Skeletal muscle satellite cell (primary cell): ENCODE measurements at regions not wholly inside any gene's neighbourhood (a gene's known extent, or its start where the extent isn't known, plus 50 kb on each side); places are given as distances from the start of the nearest gene placed in this dataset.
"Not testable (repeated sequence)": the region's sequence is repeated elsewhere in the genome, so short reads cannot be mapped to it uniquely, and the experiment has no call there.

Experiments
- H3K27me3 ChIP-seq: 2 replicates; pipeline ENCODE4 v1.7.0; 2013; ENCODE audit warnings: low read length; ENCODE audit not compliant: control insufficient read depth, insufficient read depth
- H3K36me3 ChIP-seq: 2 replicates; pipeline ENCODE4 v1.7.0; 2013; ENCODE audit warnings: mild to moderate bottlenecking, control low read depth, low read length; ENCODE audit not compliant: insufficient read depth
- H3K4me1 ChIP-seq: 2 replicates; pipeline ENCODE4 v1.7.0; 2013; ENCODE audit warnings: low read length; ENCODE audit not compliant: control insufficient read depth, insufficient read depth
- H3K4me2 ChIP-seq: 2 replicates; pipeline ENCODE4 v1.7.0; 2013; ENCODE audit warnings: mild to moderate bottlenecking, low read length
- H3K4me3 ChIP-seq: 2 replicates; pipeline ENCODE4 v1.7.0; 2013; ENCODE audit warnings: low read length
- H3K9ac ChIP-seq: 2 replicates; pipeline ENCODE4 v1.7.0; 2013; ENCODE audit warnings: mild to moderate bottlenecking, low read depth, low read length, moderate library complexity
- H3K9me3 ChIP-seq: replicated peaks from 2 replicates; pipeline ENCODE4 v1.7.0; 2013; ENCODE audit warnings: mild to moderate bottlenecking, control low read depth, low read length

- no peaks in the 10 kb centered on the region for H3K36me3 ChIP-seq
- no peaks in the 10 kb centered on the region for H3K27me3 ChIP-seq
- H3K4me1 ChIP-seq: no peaks in the 10 kb centered on the region
- peaks cover 3% of the 10 kb centered on the region for H3K9me3 ChIP-seq
- no peak overlapping the region for H3K9ac ChIP-seq
- no peak overlapping the region for H3K4me2 ChIP-seq
- H3K4me3 ChIP-seq: no peak overlapping the region
Observed at GRCh38 chrX:144494074-144494473, 610.2 kb downstream of the UBE2NL start.

DNA sequence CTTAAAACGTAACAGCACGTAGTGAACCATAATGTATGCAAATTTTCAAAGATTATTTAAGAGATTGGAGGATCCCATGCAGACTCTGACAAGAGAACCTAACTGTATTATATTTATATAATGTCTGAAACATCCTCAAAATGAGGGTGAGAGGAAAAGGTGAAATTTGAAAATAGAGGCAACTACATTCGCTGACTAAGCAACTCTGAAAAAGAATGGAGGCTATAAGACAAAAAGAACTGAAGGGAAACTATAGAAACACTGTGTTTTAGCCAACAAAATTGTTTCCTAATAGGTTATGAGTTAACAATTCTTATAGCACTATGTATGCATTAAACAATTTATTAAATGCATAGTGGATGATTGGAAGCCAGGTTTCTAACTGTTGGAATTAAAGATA, 648.0 kb downstream of the UBE2NL start:
- Histone ChIP-seq H3K4me3 (no peak overlapping the region), H3K4me1 (no peaks in the 10 kb centered on the region), H3K27me3 (no peaks in the 10 kb centered on the region), H3K9me3 (no peaks in the 10 kb centered on the region), H3K4me2 (no peak overlapping the region), H3K9ac (no peak overlapping the region), H3K36me3 (no peaks in the 10 kb centered on the region)

DNA sequence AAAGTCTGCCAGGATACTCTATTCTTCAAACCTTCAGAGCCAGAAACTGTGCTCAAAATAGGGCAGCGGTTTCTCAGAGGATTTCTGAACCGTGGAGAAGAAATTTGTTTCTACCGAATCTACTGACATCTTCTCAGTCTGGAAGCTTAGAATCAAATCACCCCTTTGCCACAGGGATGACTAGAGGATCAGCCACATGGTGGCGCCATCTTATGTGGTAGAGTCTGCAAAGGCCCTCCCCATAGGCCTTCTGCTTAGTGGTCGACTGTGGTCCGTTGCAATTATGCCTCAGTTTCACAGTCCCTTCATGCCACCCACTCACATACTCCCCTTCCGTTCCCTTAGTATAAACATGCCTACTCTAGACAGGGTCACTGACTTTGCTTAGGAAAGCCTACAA, 680.7 kb upstream of the SPANXN1 start:
- Histone ChIP-seq H3K9ac (no peak overlapping the region), H3K4me2 (no peak overlapping the region), H3K36me3 (no peaks in the 10 kb centered on the region), H3K9me3 (no peaks in the 10 kb centered on the region), H3K4me3 (no peak overlapping the region), H3K27me3 (no peaks in the 10 kb centered on the region), H3K4me1 (no peaks in the 10 kb centered on the region)

DNA sequence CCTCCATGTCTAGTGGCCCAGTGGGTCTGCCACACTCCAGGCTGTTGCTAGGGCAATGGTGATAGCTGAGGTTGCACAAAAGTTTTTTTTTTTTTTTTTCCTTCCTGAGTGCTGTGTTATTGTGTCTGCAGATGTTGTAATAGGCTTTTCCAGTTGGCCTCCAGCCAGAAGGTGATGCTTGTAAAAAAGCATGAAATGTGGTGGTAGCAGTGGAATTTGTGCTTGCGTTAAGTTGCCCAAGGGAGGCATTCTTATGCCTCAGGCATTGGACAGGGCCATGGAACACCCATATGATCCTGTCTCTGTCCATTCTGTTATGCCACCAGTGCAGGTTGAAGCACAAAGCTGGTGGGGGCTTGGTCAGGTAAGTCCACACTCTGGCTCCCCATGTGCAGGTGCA, 660.5 kb upstream of the SPANXN1 start:
- H3K4me2 ChIP-seq: no peak overlapping the region
- H3K4me3 ChIP-seq: no peak overlapping the region
- H3K36me3 ChIP-seq: no peaks in the 10 kb centered on the region
- H3K9me3 ChIP-seq: no peaks in the 10 kb centered on the region
- no peak overlapping the region for H3K9ac ChIP-seq
- no peaks in the 10 kb centered on the region for H3K27me3 ChIP-seq
- no peaks in the 10 kb centered on the region for H3K4me1 ChIP-seq

DNA sequence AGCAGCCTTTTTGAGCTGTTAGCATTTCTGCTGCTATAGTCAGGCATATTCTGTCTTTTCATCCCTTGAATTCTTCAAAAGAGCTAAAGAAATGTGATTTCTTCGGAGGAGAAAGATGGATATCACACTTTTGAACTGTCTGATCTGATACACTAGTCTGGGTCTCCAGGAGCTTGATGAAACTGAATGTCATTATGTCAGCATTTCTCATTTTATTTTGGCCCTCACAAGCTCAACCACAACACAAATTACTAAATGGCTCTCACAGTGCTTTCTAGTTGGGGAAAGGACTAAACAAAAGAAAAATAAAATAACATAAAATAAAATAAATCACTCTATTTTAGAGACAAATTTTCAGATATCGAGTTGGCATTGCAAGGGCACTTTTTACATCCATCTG, 655.3 kb upstream of the SPANXN1 start:
- H3K4me3 ChIP-seq: no peak overlapping the region

DNA sequence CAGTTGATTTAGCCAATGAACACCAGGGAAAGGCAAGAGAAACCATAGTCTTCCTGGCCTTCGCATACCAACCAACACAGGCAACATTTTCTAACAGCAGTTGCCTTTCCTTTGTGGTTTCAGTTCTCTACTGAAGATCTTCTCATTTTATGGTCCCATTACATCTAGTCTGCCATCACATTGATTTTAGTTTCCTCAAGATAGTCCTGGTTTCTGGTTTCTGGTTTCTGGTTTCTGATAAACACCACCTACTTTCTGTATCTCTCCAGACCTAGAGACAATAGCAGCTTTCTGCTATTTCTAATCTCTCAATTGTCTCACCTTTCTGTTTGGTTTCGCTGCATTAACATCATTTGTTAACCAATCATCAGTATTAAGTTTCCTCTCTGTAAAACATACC, 646.3 kb upstream of the SPANXN1 start:
- Histone ChIP-seq H3K4me3 (no peak overlapping the region), H3K4me1 (no peaks in the 10 kb centered on the region), H3K27me3 (no peaks in the 10 kb centered on the region), H3K9me3 (no peaks in the 10 kb centered on the region), H3K4me2 (no peak overlapping the region), H3K9ac (no peak overlapping the region), H3K36me3 (no peaks in the 10 kb centered on the region)

More for the DNA sequence above, 655.3 kb upstream of the SPANXN1 start:
- Histone ChIP-seq H3K36me3 (no peaks in the 10 kb centered on the region), H3K4me1 (no peaks in the 10 kb centered on the region), H3K9ac (no peak overlapping the region), H3K4me2 (no peak overlapping the region), H3K9me3 (no peaks in the 10 kb centered on the region), H3K27me3 (no peaks in the 10 kb centered on the region)

DNA sequence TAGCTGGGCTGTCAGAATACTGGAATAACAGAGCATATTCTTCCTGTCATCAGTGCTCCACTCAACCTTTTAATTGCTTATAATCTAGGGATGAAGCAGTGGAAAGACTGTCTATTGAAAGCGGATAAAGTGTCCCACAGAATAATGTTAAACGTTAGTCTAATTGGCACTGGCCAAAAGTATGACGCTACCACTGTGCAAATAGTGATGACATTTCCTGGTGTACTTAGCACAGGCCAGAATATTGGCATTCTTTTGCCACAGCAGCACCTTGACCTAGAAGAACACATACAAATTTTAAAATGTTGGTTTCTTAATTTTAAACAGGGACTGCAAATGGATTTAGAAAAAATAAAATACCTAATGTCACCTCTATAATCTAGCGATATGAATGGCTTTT, 635.2 kb upstream of the SPANXN1 start:
- Histone ChIP-seq H3K36me3 (no peaks in the 10 kb centered on the region), H3K9ac (no peak overlapping the region), H3K27me3 (no peaks in the 10 kb centered on the region), H3K9me3 (peaks cover 4% of the 10 kb centered on the region), H3K4me1 (no peaks in the 10 kb centered on the region), H3K4me3 (no peak overlapping the region), H3K4me2 (no peak overlapping the region)

GRCh38 chrX:144616317-144616716, 631.0 kb upstream of the SPANXN1 start:
- no peaks in the 10 kb centered on the region for H3K4me1 ChIP-seq
- H3K4me2 ChIP-seq: no peak overlapping the region
- no peaks in the 10 kb centered on the region for H3K27me3 ChIP-seq
- no peak overlapping the region for H3K4me3 ChIP-seq
- H3K9me3 ChIP-seq: peaks cover 4% of the 10 kb centered on the region
- no peak overlapping the region for H3K9ac ChIP-seq
- no peaks in the 10 kb centered on the region for H3K36me3 ChIP-seq

- Histone ChIP-seq H3K9me3 (peaks cover 4% of the 10 kb centered on the region), H3K9ac (no peak overlapping the region), H3K4me2 (no peak overlapping the region), H3K4me3 (no peak overlapping the region), H3K27me3 (no peaks in the 10 kb centered on the region), H3K36me3 (no peaks in the 10 kb centered on the region), H3K4me1 (no peaks in the 10 kb centered on the region)
Observed at GRCh38 chrX:144627947-144628346, 619.4 kb upstream of the SPANXN1 start.

- H3K9ac ChIP-seq: not testable (repeated sequence)
Observed at GRCh38 chrX:144634451-144634850, 612.9 kb upstream of the SPANXN1 start.

GRCh38 chrX:144637731-144638130, 609.6 kb upstream of the SPANXN1 start:
- Histone ChIP-seq H3K4me1 (no peaks in the 10 kb centered on the region), H3K9ac (no peak overlapping the region), H3K4me2 (no peak overlapping the region), H3K27me3 (no peaks in the 10 kb centered on the region), H3K9me3 (peaks cover 4% of the 10 kb centered on the region), H3K4me3 (no peak overlapping the region), H3K36me3 (no peaks in the 10 kb centered on the region)

More at GRCh38 chrX:144634451-144634850, 612.9 kb upstream of the SPANXN1 start:
- H3K4me3 ChIP-seq, H3K4me2 ChIP-seq, H3K36me3 ChIP-seq, H3K27me3 ChIP-seq, H3K4me1 ChIP-seq, H3K9me3 ChIP-seq: not testable (repeated sequence)

GRCh38 chrX:144648788-144649187, 598.5 kb upstream of the SPANXN1 start:
- Histone ChIP-seq H3K36me3 (no peaks in the 10 kb centered on the region), H3K4me1 (no peaks in the 10 kb centered on the region), H3K27me3 (no peaks in the 10 kb centered on the region), H3K9me3 (peaks cover 2% of the 10 kb centered on the region), H3K9ac (no peak overlapping the region), H3K4me2 (no peak overlapping the region), H3K4me3 (no peak overlapping the region)
